ENCODE measurements at regions not wholly inside any gene's neighbourhood (a gene's known extent, or its start where the extent isn't known, plus 50 kb on each side); places are given as distances from the start of the nearest gene placed in this dataset.

- WGBS, 2 experiments (ENCODE audit: extremely low coverage in 1 of 2, insufficient coverage in 1 of 2, insufficient read length in 1 of 2, insufficient replicate concordance in 2 of 2, low coverage in 1 of 2, low lambda C conversion rate in 2 of 2, missing lambda C conversion rate in 1 of 2) = 78% methylated on average over 2 of the region's 2 CpGs; no CpG with 5 or more reads in 1 of the 2 experiments
- H3K9ac ChIP-seq (replicated peaks in 1 of 4; ENCODE audit: extremely low read depth in 1 of 4, low read depth in 3 of 4, low read length in 3 of 4) = no peak overlapping the region
- H2BK20ac ChIP-seq (ENCODE audit: low read length) = no peak overlapping the region
- H4K20me1 ChIP-seq (replicated peaks in 1 of 2; ENCODE audit: control insufficient read depth in 1 of 2, insufficient read depth in 2 of 2, low read length in 2 of 2) = no peaks in the 10 kb centered on the region
- H3K79me2 ChIP-seq (ENCODE audit: control insufficient read depth in 1 of 2, insufficient read depth in 2 of 2, low read length in 2 of 2) = no peaks in the 10 kb centered on the region
- peaks cover 11 to 12% of the 10 kb centered on the region in 2 experiments for H3K9me3 ChIP-seq (ENCODE audit: insufficient read depth in 2 of 2, low read depth in 1 of 2, low read length in 1 of 2)
- H3K79me1 ChIP-seq (ENCODE audit: low read depth, low read length) = no peaks in the 10 kb centered on the region
- H2BK120ac ChIP-seq (replicated peaks; ENCODE audit: low read depth, low read length) = no peak overlapping the region
- no peak overlapping the region for H3K4me2 ChIP-seq (ENCODE audit: insufficient read depth in 1 of 2, low read depth in 2 of 2, low read length in 2 of 2)
- H2BK5ac ChIP-seq (ENCODE audit: low read depth, low read length) = no peak overlapping the region
- no peak overlapping the region for H4K5ac ChIP-seq (ENCODE audit: insufficient read length, low read depth, low read length)
- H4K91ac ChIP-seq (replicated peaks; ENCODE audit: insufficient read length, low read length) = no peak overlapping the region
- no peak overlapping the region for H3K56ac ChIP-seq (replicated peaks; ENCODE audit: insufficient read length, low read depth, low read length)
- ChIA-PET CTCF (ENCODE audit: partially characterized antibody) (interaction anchor here (1.2 kb wide), 1 partner anchor 131 kb away, joined by 4 read pairs; no protein-coding TSS in a partner anchor), POLR2A (ENCODE audit: partially characterized antibody) (no interaction called here)
- H3K14ac ChIP-seq (ENCODE audit: insufficient read length) = no peak overlapping the region
- no peak overlapping the region for H4K8ac ChIP-seq (ENCODE audit: extremely low read depth, insufficient read depth, low read length)
- no peak overlapping the region for H2AK5ac ChIP-seq (ENCODE audit: low read depth, low read length)
- no peaks in the 10 kb centered on the region for H3K36me3 ChIP-seq (ENCODE audit: control insufficient read depth in 2 of 4, insufficient read depth in 4 of 4, low read length in 3 of 4)
- H3K18ac ChIP-seq (ENCODE audit: extremely low read depth, low read length) = no peak overlapping the region
- H2BK15ac ChIP-seq (ENCODE audit: low read length) = no peak overlapping the region
- H2AFZ ChIP-seq (ENCODE audit: low read length) = no peak overlapping the region
- H3K23ac ChIP-seq (ENCODE audit: insufficient read length) = no peak overlapping the region
- H3K27me3 ChIP-seq (replicated peaks in 1 of 4; ENCODE audit: control insufficient read depth in 3 of 4, extremely low read depth in 1 of 4, insufficient read depth in 3 of 4, low read length in 3 of 4) = no peaks in the 10 kb centered on the region
- FAIRE-seq (no peak), DNase-seq (ENCODE audit: low read depth in 1 of 2, low spot score in 2 of 2) (no peak)
- no peaks in the 10 kb centered on the region for H3K4me1 ChIP-seq (replicated peaks in 1 of 4; ENCODE audit: control insufficient read depth in 3 of 4, insufficient read depth in 4 of 4, low read length in 3 of 4)
- no peak overlapping the region for H3K27ac ChIP-seq (ENCODE audit: low read depth, low read length)
- H3K4ac ChIP-seq (replicated peaks; ENCODE audit: insufficient read length, low read depth, low read length) = no peak overlapping the region
- H3K4me3 ChIP-seq (ENCODE audit: extremely low read depth in 1 of 4, insufficient read depth in 2 of 4, low read depth in 3 of 4, low read length in 4 of 4) = no peak overlapping the region
- H2BK12ac ChIP-seq (ENCODE audit: low read depth, low read length) = no peak overlapping the region
- H3K23me2 ChIP-seq (ENCODE audit: low read depth, low read length) = no peaks in the 10 kb centered on the region
- TF ChIP-seq RAD21 (IDR thresholded peaks at IDR 0.05 in 1 of 2, conservative IDR thresholded peaks at IDR 0.05 in 1 of 2; ENCODE audit: low read depth in 2 of 2, low read length in 2 of 2) (no peak), CTCF (IDR thresholded peaks at IDR 0.05; ENCODE audit: control extremely low read depth in 1 of 3, insufficient read depth in 1 of 3, low read depth in 1 of 3, low read length in 3 of 3) (no peak), POU5F1 (IDR thresholded peaks at IDR 0.05; ENCODE audit: low read depth, low read length) (no peak), POLR2AphosphoS5 (IDR thresholded peaks at IDR 0.05; ENCODE audit: low read depth, low read length) (no peak), CBX8 (IDR thresholded peaks at IDR 0.05; ENCODE audit: borderline replicate concordance, low read depth, low read length) (no peak), SAP30 (IDR thresholded peaks at IDR 0.05; ENCODE audit: insufficient read depth, insufficient replicate concordance, low read length) (no peak), CHD2 (IDR thresholded peaks at IDR 0.05; ENCODE audit: low read length) (no peak), TAF7 (optimal IDR thresholded peaks at IDR 0.05; ENCODE audit: borderline replicate concordance, low read depth, low read length) (no peak), ATF2 (IDR thresholded peaks at IDR 0.05; ENCODE audit: low read length) (no peak)
Measured at GRCh38 chr1:229980009-229980408, 87.0 kb upstream of the GALNT2 start.
